ENCODE measurements at regions not wholly inside any gene's neighbourhood (a gene's known extent, or its start where the extent isn't known, plus 50 kb on each side); places are given as distances from the start of the nearest gene placed in this dataset.

DNA sequence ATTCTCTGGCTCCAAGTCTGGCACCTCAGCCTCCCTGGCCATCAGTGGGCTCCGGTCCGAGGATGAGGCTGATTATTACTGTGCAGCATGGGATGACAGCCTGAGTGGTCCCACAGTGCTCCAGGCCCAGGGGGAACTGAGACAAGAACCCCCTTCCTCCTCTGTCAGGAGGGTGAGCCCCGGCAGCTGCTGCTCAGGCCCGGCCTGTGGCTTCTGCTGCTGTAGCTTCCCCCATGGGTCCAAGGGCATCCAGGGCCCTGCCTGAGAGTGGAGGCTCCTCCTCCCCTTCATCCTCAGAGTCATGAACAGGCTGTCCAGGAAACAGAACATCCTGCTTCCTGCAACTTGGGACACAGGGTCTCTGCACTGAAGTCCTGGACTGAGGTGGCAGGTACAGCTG is 113.6 kb downstream of the VPREB1 start:
- no peak for TF ChIP-seq POLR2A (IDR thresholded peaks at IDR 0.05; ENCODE audit: low read length)
- no peak for TF ChIP-seq GATA1 (IDR thresholded peaks at IDR 0.05; ENCODE audit: low read depth, low read length)
